ENCODE measurements at regions not wholly inside any gene's neighbourhood (a gene's known extent, or its start where the extent isn't known, plus 50 kb on each side); places are given as distances from the start of the nearest gene placed in this dataset.

- ChIA-PET POLR2A (no interaction called here), CTCF (no interaction called here)
- no peak overlapping the region for H3K4me3 Mint-ChIP-seq
- no peaks in the 10 kb centered on the region for H3K36me3 Mint-ChIP-seq (ENCODE audit: low read depth)
- TF ChIP-seq CTCF (IDR thresholded peaks at IDR 0.05) = no peak
- ATAC-seq = no peak
- H3K27me3 Mint-ChIP-seq = no peaks in the 10 kb centered on the region
- no peaks in the 10 kb centered on the region for H3K4me1 Mint-ChIP-seq (ENCODE audit: low read depth)
- intact Hi-C loops (cut with micrococcal nuclease) = no loop called here
- H3K9me3 Mint-ChIP-seq = peaks cover 8% of the 10 kb centered on the region
- no peak for DNase-seq
- H3K27ac Mint-ChIP-seq = no peak overlapping the region
These were observed 260.4 kb downstream of the TBX18 start for GRCh38 chr6:84504025-84504424.

- intact Hi-C loops (cut with micrococcal nuclease) = no loop called here
- POLR2A ChIA-PET = no interaction called here
- Mint-ChIP-seq H3K27ac (no peak overlapping the region), H3K9me3 (peaks cover 3% of the 10 kb centered on the region), H3K36me3 (ENCODE audit: low read depth) (no peaks in the 10 kb centered on the region), H3K4me1 (ENCODE audit: low read depth) (no peaks in the 10 kb centered on the region), H3K4me3 (no peak overlapping the region), H3K27me3 (no peaks in the 10 kb centered on the region)
- no peak for TF ChIP-seq CTCF (IDR thresholded peaks at IDR 0.05)
- ATAC-seq = no peak
- no peak for DNase-seq
- CTCF ChIA-PET = no interaction called here
These were observed 263.1 kb downstream of the TBX18 start for GRCh38 chr6:84501315-84501714.

DNA sequence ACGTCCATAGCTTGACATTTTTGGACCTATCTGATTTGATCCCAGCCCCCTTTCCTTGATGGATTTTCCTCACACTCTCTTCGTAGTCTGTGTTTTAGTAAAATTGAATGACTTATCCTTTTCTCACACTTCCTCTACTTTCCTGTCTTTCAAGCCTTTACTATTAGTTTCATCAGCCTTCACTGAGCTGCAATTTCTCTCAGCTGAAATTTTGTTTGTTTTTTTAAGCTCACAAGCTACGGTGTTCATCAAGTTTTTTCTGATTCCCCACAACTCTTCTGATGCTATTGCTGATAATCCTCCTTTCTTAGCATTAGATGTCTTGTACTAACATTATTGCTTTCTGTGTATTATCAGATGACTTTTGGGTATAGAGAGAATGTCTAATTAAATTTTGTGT, 263.7 kb downstream of the TBX18 start:
- ATAC-seq (no peak), DNase-seq (no peak)
- ChIA-PET CTCF (no interaction called here), POLR2A (no interaction called here)
- no peak overlapping the region for H3K4me3 Mint-ChIP-seq
- no peaks in the 10 kb centered on the region for H3K36me3 Mint-ChIP-seq (ENCODE audit: low read depth)
- H3K27ac Mint-ChIP-seq = no peak overlapping the region
- H3K4me1 Mint-ChIP-seq (ENCODE audit: low read depth) = no peaks in the 10 kb centered on the region
- no peak for TF ChIP-seq CTCF (IDR thresholded peaks at IDR 0.05)
- intact Hi-C loops (cut with micrococcal nuclease) = no loop called here
- no peaks in the 10 kb centered on the region for H3K27me3 Mint-ChIP-seq
- H3K9me3 Mint-ChIP-seq = peaks cover 3% of the 10 kb centered on the region

GRCh38 chr6:84498905-84499304, 265.5 kb downstream of the TBX18 start:
- H3K4me1 Mint-ChIP-seq (ENCODE audit: low read depth) = no peaks in the 10 kb centered on the region
- H3K27me3 Mint-ChIP-seq = no peaks in the 10 kb centered on the region
- intact Hi-C loops (cut with micrococcal nuclease) = no loop called here
- no peak for ATAC-seq
- no peak overlapping the region for H3K27ac Mint-ChIP-seq
- no peaks in the 10 kb centered on the region for H3K36me3 Mint-ChIP-seq (ENCODE audit: low read depth)
- peaks cover 3% of the 10 kb centered on the region for H3K9me3 Mint-ChIP-seq
- ChIA-PET POLR2A (no interaction called here), CTCF (no interaction called here)
- no peak for TF ChIP-seq CTCF (IDR thresholded peaks at IDR 0.05)
- H3K4me3 Mint-ChIP-seq = no peak overlapping the region
- no peak for DNase-seq

- no peak for TF ChIP-seq CTCF (IDR thresholded peaks at IDR 0.05)
- intact Hi-C loops (cut with micrococcal nuclease) = no loop called here
- H3K27ac Mint-ChIP-seq = no peak overlapping the region
- ATAC-seq (no peak), DNase-seq (no peak)
- ChIA-PET POLR2A (no interaction called here), CTCF (no interaction called here)
- H3K27me3 Mint-ChIP-seq = no peaks in the 10 kb centered on the region
- H3K36me3 Mint-ChIP-seq (ENCODE audit: low read depth) = no peaks in the 10 kb centered on the region
- H3K4me1 Mint-ChIP-seq (ENCODE audit: low read depth) = no peaks in the 10 kb centered on the region
- H3K4me3 Mint-ChIP-seq = no peak overlapping the region
- H3K9me3 Mint-ChIP-seq = peaks cover 5% of the 10 kb centered on the region
These were observed 265.1 kb upstream of the CEP162 start for GRCh38 chr6:84492241-84493165.
